Inflammatory macrophage treated with lipopolysaccharide for 1 hour (primary cell): ENCODE measurements at regions not wholly inside any gene's neighbourhood (a gene's known extent, or its start where the extent isn't known, plus 50 kb on each side); places are given as distances from the start of the nearest gene placed in this dataset.
"Not testable (repeated sequence)": the region's sequence is repeated elsewhere in the genome, so short reads cannot be mapped to it uniquely, and the experiment has no call there.

Experiments used
- DNase-seq, 2 donors: peaks; one replicate each; pipeline ENCODE4 v3.0.0-alpha.2; 2020 to 2022

- DNase-seq = no peak
Observed at GRCh38 chrX:123049071-123049625, 134.9 kb upstream of the GRIA3 start.

- DNase-seq = no peak
Observed at GRCh38 chrX:123060986-123061385, 123.1 kb upstream of the GRIA3 start.

GRCh38 chrX:123064053-123064452 lies 120.0 kb upstream of the GRIA3 start:
- DNase-seq = no peak

GRCh38 chrX:123072686-123073385 lies 111.2 kb upstream of the GRIA3 start:
- DNase-seq = no peak

- no peak for DNase-seq
Observed at GRCh38 chrX:123075947-123076561, 108.0 kb upstream of the GRIA3 start.

GRCh38 chrX:123077631-123078030 lies 106.4 kb upstream of the GRIA3 start:
- DNase-seq = no peak

- DNase-seq = no peak
Observed at GRCh38 chrX:123080065-123080464, 104.0 kb upstream of the GRIA3 start.

GRCh38 chrX:123081776-123082175 lies 102.3 kb upstream of the GRIA3 start:
- DNase-seq = no peak

- DNase-seq = no peak
Observed at GRCh38 chrX:123083924-123084323, 100.2 kb upstream of the GRIA3 start.

GRCh38 chrX:123084797-123085196 lies 99.3 kb upstream of the GRIA3 start:
- DNase-seq = no peak

GRCh38 chrX:123085311-123085940 lies 98.7 kb upstream of the GRIA3 start:
- no peak for DNase-seq

- DNase-seq = no peak
Observed at GRCh38 chrX:123086768-123087167, 97.3 kb upstream of the GRIA3 start.

GRCh38 chrX:123087326-123087725 lies 96.8 kb upstream of the GRIA3 start:
- DNase-seq = peak; percentile 29 to 31

GRCh38 chrX:123088331-123088730 lies 95.7 kb upstream of the GRIA3 start:
- no peak for DNase-seq

GRCh38 chrX:123088930-123089329 lies 95.1 kb upstream of the GRIA3 start:
- DNase-seq = no peak

GRCh38 chrX:123093792-123094191 lies 90.3 kb upstream of the GRIA3 start:
- no peak for DNase-seq

- DNase-seq = no peak
Observed at GRCh38 chrX:123108513-123109427, 75.3 kb upstream of the GRIA3 start.

- DNase-seq = no peak
Observed at GRCh38 chrX:123121241-123121640, 62.8 kb upstream of the GRIA3 start.

- not testable (repeated sequence) for DNase-seq
Observed at GRCh38 chrX:123129805-123130204, 54.3 kb upstream of the GRIA3 start.
